HG03135 (cell line): ENCODE measurements at regions not wholly inside any gene's neighbourhood (a gene's known extent, or its start where the extent isn't known, plus 50 kb on each side); places are given as distances from the start of the nearest gene placed in this dataset.

Source experiments
- ATAC-seq: cut with Tn5 transposase; IDR thresholded peaks from one replicate; pipeline ENCODE4 v1.9.1; 2021; ENCODE audit warnings: mild to moderate bottlenecking, moderate library complexity; ENCODE audit not compliant: unreplicated experiment

- ATAC-seq = no peak
Observed at GRCh38 chr11:95294701-95295100, 63.7 kb upstream of the SESN3 start.

- ATAC-seq = no peak
Observed at GRCh38 chr11:95293116-95293515, 62.1 kb upstream of the SESN3 start.

- ATAC-seq = no peak
Observed at GRCh38 chr11:95291946-95292345, 60.9 kb upstream of the SESN3 start.

- ATAC-seq = no peak
Observed at GRCh38 chr11:95289378-95290101, 58.5 kb upstream of the SESN3 start.

GRCh38 chr11:95284057-95285052 lies 53.4 kb upstream of the SESN3 start:
- ATAC-seq = no peak

GRCh38 chr11:95283650-95284049 lies 52.6 kb upstream of the SESN3 start:
- no peak for ATAC-seq

- no peak for ATAC-seq
Observed at GRCh38 chr11:95283146-95283545, 52.1 kb upstream of the SESN3 start.

- no peak for ATAC-seq
Observed at GRCh38 chr11:95282291-95282751, 51.3 kb upstream of the SESN3 start.
